ENCODE measurements at regions not wholly inside any gene's neighbourhood (a gene's known extent, or its start where the extent isn't known, plus 50 kb on each side); places are given as distances from the start of the nearest gene placed in this dataset.

- no peaks in the 10 kb centered on the region for H3K4me1 ChIP-seq (ENCODE audit: control insufficient read depth, insufficient read depth, low read length, poor library complexity, severe bottlenecking)
- no peaks in the 10 kb centered on the region for H3K36me3 ChIP-seq (ENCODE audit: control insufficient read depth, insufficient read depth, low read length)
- H3K27me3 ChIP-seq (replicated peaks; ENCODE audit: control insufficient read depth, insufficient read depth, low read length, poor library complexity, severe bottlenecking), result no peaks in the 10 kb centered on the region
- no peaks in the 10 kb centered on the region for H3K9me3 ChIP-seq (ENCODE audit: control insufficient read depth, low read length)
- no peak for DNase-seq
- H3K27ac ChIP-seq (ENCODE audit: insufficient read depth, low read length, poor library complexity, severe bottlenecking), result no peak overlapping the region
- no peak overlapping the region for H3K4me3 ChIP-seq (ENCODE audit: insufficient read depth, low read depth, low read length, poor library complexity, severe bottlenecking)
These were observed 1201.2 kb downstream of the TBC1D22A start for GRCh38 chr22:47963660-47964059.

- H3K4me1 ChIP-seq (ENCODE audit: control insufficient read depth, insufficient read depth, low read length, poor library complexity, severe bottlenecking), result no peaks in the 10 kb centered on the region
- no peak overlapping the region for H3K4me3 ChIP-seq (ENCODE audit: insufficient read depth, low read depth, low read length, poor library complexity, severe bottlenecking)
- no peaks in the 10 kb centered on the region for H3K27me3 ChIP-seq (replicated peaks; ENCODE audit: control insufficient read depth, insufficient read depth, low read length, poor library complexity, severe bottlenecking)
- no peak for DNase-seq
- no peaks in the 10 kb centered on the region for H3K9me3 ChIP-seq (ENCODE audit: control insufficient read depth, low read length)
- no peaks in the 10 kb centered on the region for H3K36me3 ChIP-seq (ENCODE audit: control insufficient read depth, insufficient read depth, low read length)
- H3K27ac ChIP-seq (ENCODE audit: insufficient read depth, low read length, poor library complexity, severe bottlenecking), result no peak overlapping the region
These were observed 1195.2 kb downstream of the TBC1D22A start for GRCh38 chr22:47957649-47958048.

- Histone ChIP-seq H3K36me3 (ENCODE audit: control insufficient read depth, insufficient read depth, low read length) (no peaks in the 10 kb centered on the region), H3K27me3 (replicated peaks; ENCODE audit: control insufficient read depth, insufficient read depth, low read length, poor library complexity, severe bottlenecking) (no peaks in the 10 kb centered on the region), H3K4me1 (ENCODE audit: control insufficient read depth, insufficient read depth, low read length, poor library complexity, severe bottlenecking) (no peaks in the 10 kb centered on the region), H3K4me3 (ENCODE audit: insufficient read depth, low read depth, low read length, poor library complexity, severe bottlenecking) (no peak overlapping the region), H3K9me3 (ENCODE audit: control insufficient read depth, low read length) (no peaks in the 10 kb centered on the region), H3K27ac (ENCODE audit: insufficient read depth, low read length, poor library complexity, severe bottlenecking) (no peak overlapping the region)
- DNase-seq, result no peak
These were observed 1191.7 kb downstream of the TBC1D22A start for GRCh38 chr22:47954107-47954506.

- no peak overlapping the region for H3K27ac ChIP-seq (ENCODE audit: insufficient read depth, low read length, poor library complexity, severe bottlenecking)
- H3K9me3 ChIP-seq (ENCODE audit: control insufficient read depth, low read length), result no peaks in the 10 kb centered on the region
- H3K36me3 ChIP-seq (ENCODE audit: control insufficient read depth, insufficient read depth, low read length), result no peaks in the 10 kb centered on the region
- no peak for DNase-seq
- no peak overlapping the region for H3K4me3 ChIP-seq (ENCODE audit: insufficient read depth, low read depth, low read length, poor library complexity, severe bottlenecking)
- no peaks in the 10 kb centered on the region for H3K4me1 ChIP-seq (ENCODE audit: control insufficient read depth, insufficient read depth, low read length, poor library complexity, severe bottlenecking)
- no peaks in the 10 kb centered on the region for H3K27me3 ChIP-seq (replicated peaks; ENCODE audit: control insufficient read depth, insufficient read depth, low read length, poor library complexity, severe bottlenecking)
These were observed 1182.5 kb downstream of the TBC1D22A start for GRCh38 chr22:47944941-47945340.

GRCh38 chr22:47943729-47944700 is 1181.6 kb downstream of the TBC1D22A start:
- no peak overlapping the region for H3K27ac ChIP-seq (ENCODE audit: insufficient read depth, low read length, poor library complexity, severe bottlenecking)
- H3K27me3 ChIP-seq (replicated peaks; ENCODE audit: control insufficient read depth, insufficient read depth, low read length, poor library complexity, severe bottlenecking), result no peaks in the 10 kb centered on the region
- no peaks in the 10 kb centered on the region for H3K9me3 ChIP-seq (ENCODE audit: control insufficient read depth, low read length)
- no peak for DNase-seq
- no peaks in the 10 kb centered on the region for H3K4me1 ChIP-seq (ENCODE audit: control insufficient read depth, insufficient read depth, low read length, poor library complexity, severe bottlenecking)
- no peak overlapping the region for H3K4me3 ChIP-seq (ENCODE audit: insufficient read depth, low read depth, low read length, poor library complexity, severe bottlenecking)
- H3K36me3 ChIP-seq (ENCODE audit: control insufficient read depth, insufficient read depth, low read length), result no peaks in the 10 kb centered on the region

GRCh38 chr22:47940211-47940610 is 1177.8 kb downstream of the TBC1D22A start:
- H3K4me1 ChIP-seq (ENCODE audit: control insufficient read depth, insufficient read depth, low read length, poor library complexity, severe bottlenecking), result no peaks in the 10 kb centered on the region
- no peak overlapping the region for H3K4me3 ChIP-seq (ENCODE audit: insufficient read depth, low read depth, low read length, poor library complexity, severe bottlenecking)
- H3K27me3 ChIP-seq (replicated peaks; ENCODE audit: control insufficient read depth, insufficient read depth, low read length, poor library complexity, severe bottlenecking), result no peaks in the 10 kb centered on the region
- H3K9me3 ChIP-seq (ENCODE audit: control insufficient read depth, low read length), result no peaks in the 10 kb centered on the region
- no peak overlapping the region for H3K27ac ChIP-seq (ENCODE audit: insufficient read depth, low read length, poor library complexity, severe bottlenecking)
- no peak for DNase-seq
- H3K36me3 ChIP-seq (ENCODE audit: control insufficient read depth, insufficient read depth, low read length), result no peaks in the 10 kb centered on the region

- no peak for DNase-seq
- Histone ChIP-seq H3K4me3 (ENCODE audit: insufficient read depth, low read depth, low read length, poor library complexity, severe bottlenecking) (no peak overlapping the region), H3K4me1 (ENCODE audit: control insufficient read depth, insufficient read depth, low read length, poor library complexity, severe bottlenecking) (no peaks in the 10 kb centered on the region), H3K27me3 (replicated peaks; ENCODE audit: control insufficient read depth, insufficient read depth, low read length, poor library complexity, severe bottlenecking) (no peaks in the 10 kb centered on the region), H3K36me3 (ENCODE audit: control insufficient read depth, insufficient read depth, low read length) (no peaks in the 10 kb centered on the region), H3K9me3 (ENCODE audit: control insufficient read depth, low read length) (no peaks in the 10 kb centered on the region), H3K27ac (ENCODE audit: insufficient read depth, low read length, poor library complexity, severe bottlenecking) (no peak overlapping the region)
These were observed 1171.4 kb downstream of the TBC1D22A start for GRCh38 chr22:47933891-47934290.

GRCh38 chr22:47933226-47933625 is 1170.8 kb downstream of the TBC1D22A start:
- Histone ChIP-seq H3K36me3 (ENCODE audit: control insufficient read depth, insufficient read depth, low read length) (no peaks in the 10 kb centered on the region), H3K4me3 (ENCODE audit: insufficient read depth, low read depth, low read length, poor library complexity, severe bottlenecking) (no peak overlapping the region), H3K9me3 (ENCODE audit: control insufficient read depth, low read length) (no peaks in the 10 kb centered on the region), H3K27ac (ENCODE audit: insufficient read depth, low read length, poor library complexity, severe bottlenecking) (no peak overlapping the region), H3K27me3 (replicated peaks; ENCODE audit: control insufficient read depth, insufficient read depth, low read length, poor library complexity, severe bottlenecking) (no peaks in the 10 kb centered on the region), H3K4me1 (ENCODE audit: control insufficient read depth, insufficient read depth, low read length, poor library complexity, severe bottlenecking) (no peaks in the 10 kb centered on the region)
- no peak for DNase-seq

GRCh38 chr22:47929646-47930185 is 1167.3 kb downstream of the TBC1D22A start:
- H3K4me3 ChIP-seq (ENCODE audit: insufficient read depth, low read depth, low read length, poor library complexity, severe bottlenecking), result no peak overlapping the region

GRCh38 chr22:47929073-47929472 is 1166.6 kb downstream of the TBC1D22A start:
- H3K9me3 ChIP-seq (ENCODE audit: control insufficient read depth, low read length), result no peaks in the 10 kb centered on the region
- no peaks in the 10 kb centered on the region for H3K4me1 ChIP-seq (ENCODE audit: control insufficient read depth, insufficient read depth, low read length, poor library complexity, severe bottlenecking)
- no peak for DNase-seq
- no peak overlapping the region for H3K4me3 ChIP-seq (ENCODE audit: insufficient read depth, low read depth, low read length, poor library complexity, severe bottlenecking)
- no peaks in the 10 kb centered on the region for H3K36me3 ChIP-seq (ENCODE audit: control insufficient read depth, insufficient read depth, low read length)
- H3K27me3 ChIP-seq (replicated peaks; ENCODE audit: control insufficient read depth, insufficient read depth, low read length, poor library complexity, severe bottlenecking), result no peaks in the 10 kb centered on the region
- H3K27ac ChIP-seq (ENCODE audit: insufficient read depth, low read length, poor library complexity, severe bottlenecking), result no peak overlapping the region

More at GRCh38 chr22:47929646-47930185, 1167.3 kb downstream of the TBC1D22A start:
- Histone ChIP-seq H3K27me3 (replicated peaks; ENCODE audit: control insufficient read depth, insufficient read depth, low read length, poor library complexity, severe bottlenecking) (no peaks in the 10 kb centered on the region), H3K27ac (ENCODE audit: insufficient read depth, low read length, poor library complexity, severe bottlenecking) (no peak overlapping the region), H3K36me3 (ENCODE audit: control insufficient read depth, insufficient read depth, low read length) (no peaks in the 10 kb centered on the region), H3K4me1 (ENCODE audit: control insufficient read depth, insufficient read depth, low read length, poor library complexity, severe bottlenecking) (no peaks in the 10 kb centered on the region), H3K9me3 (ENCODE audit: control insufficient read depth, low read length) (no peaks in the 10 kb centered on the region)
- no peak for DNase-seq
